ENCODE measurements at regions not wholly inside any gene's neighbourhood (a gene's known extent, or its start where the extent isn't known, plus 50 kb on each side); places are given as distances from the start of the nearest gene placed in this dataset.
"Not testable (repeated sequence)": the region's sequence is repeated elsewhere in the genome, so short reads cannot be mapped to it uniquely, and the experiment has no call there.

- H3K27ac ChIP-seq = not testable (repeated sequence)
Observed at GRCh38 chrX:124181515-124181914, 150.9 kb upstream of the TEX13D start.

GRCh38 chrX:124190440-124190839 is 142.0 kb upstream of the TEX13D start:
- H3K27ac ChIP-seq = no peak overlapping the region
- TF ChIP-seq ZFX (IDR thresholded peaks at IDR 0.05; ENCODE audit: borderline replicate concordance) = no peak
- TF ChIP-seq CTCF (IDR thresholded peaks at IDR 0.05) = no peak

GRCh38 chrX:124194199-124194598 is 138.3 kb upstream of the TEX13D start:
- no peak for TF ChIP-seq ZFX (IDR thresholded peaks at IDR 0.05; ENCODE audit: borderline replicate concordance)
- TF ChIP-seq CTCF (IDR thresholded peaks at IDR 0.05) = no peak
- H3K27ac ChIP-seq = no peak overlapping the region

- no peak for TF ChIP-seq ZFX (IDR thresholded peaks at IDR 0.05; ENCODE audit: borderline replicate concordance)
- TF ChIP-seq CTCF (IDR thresholded peaks at IDR 0.05) = no peak
- H3K27ac ChIP-seq = no peak overlapping the region
Observed at GRCh38 chrX:124194901-124195300, 137.6 kb upstream of the TEX13D start.

GRCh38 chrX:124203311-124203710 is 129.1 kb upstream of the TEX13D start:
- no peak overlapping the region for H3K27ac ChIP-seq
- TF ChIP-seq CTCF (IDR thresholded peaks at IDR 0.05) (no peak), ZFX (IDR thresholded peaks at IDR 0.05; ENCODE audit: borderline replicate concordance) (no peak)

- no peak for TF ChIP-seq CTCF (IDR thresholded peaks at IDR 0.05)
- no peak for TF ChIP-seq ZFX (IDR thresholded peaks at IDR 0.05; ENCODE audit: borderline replicate concordance)
- no peak overlapping the region for H3K27ac ChIP-seq
Observed at GRCh38 chrX:124208660-124209059, 123.8 kb upstream of the TEX13D start.

- TF ChIP-seq ZFX (IDR thresholded peaks at IDR 0.05; ENCODE audit: borderline replicate concordance) = no peak
- no peak for TF ChIP-seq CTCF (IDR thresholded peaks at IDR 0.05)
- H3K27ac ChIP-seq = peak overlapping the region; percentile 75
Observed at GRCh38 chrX:124209792-124210576, 122.5 kb upstream of the TEX13D start.

Data from 22Rv1 (cell line).